ENCODE measurements at regions not wholly inside any gene's neighbourhood (a gene's known extent, or its start where the extent isn't known, plus 50 kb on each side); places are given as distances from the start of the nearest gene placed in this dataset.
"Not testable (repeated sequence)": the region's sequence is repeated elsewhere in the genome, so short reads cannot be mapped to it uniquely, and the experiment has no call there.

DNA sequence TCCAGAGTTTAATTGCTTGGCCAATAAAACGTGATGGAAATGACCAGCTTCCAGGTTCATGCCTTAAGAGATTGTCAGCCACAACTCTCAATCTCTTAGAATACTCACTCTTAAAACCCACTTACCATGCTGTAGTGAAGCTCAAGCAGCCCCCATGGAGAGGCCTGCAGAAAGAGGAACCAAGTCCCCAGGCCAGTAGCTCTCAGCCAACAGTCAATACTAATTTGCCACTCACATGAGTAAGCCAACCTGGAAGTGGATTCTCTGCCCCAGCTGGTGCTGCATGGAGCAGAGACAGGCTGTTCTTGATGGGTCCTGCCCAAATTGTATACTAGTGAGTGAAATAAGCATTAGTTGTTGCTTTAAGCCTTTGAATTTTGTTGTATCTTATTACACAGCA is 155.9 kb downstream of the OXSM start:
- DNase-seq (ENCODE audit: low read depth), result no peak

DNA sequence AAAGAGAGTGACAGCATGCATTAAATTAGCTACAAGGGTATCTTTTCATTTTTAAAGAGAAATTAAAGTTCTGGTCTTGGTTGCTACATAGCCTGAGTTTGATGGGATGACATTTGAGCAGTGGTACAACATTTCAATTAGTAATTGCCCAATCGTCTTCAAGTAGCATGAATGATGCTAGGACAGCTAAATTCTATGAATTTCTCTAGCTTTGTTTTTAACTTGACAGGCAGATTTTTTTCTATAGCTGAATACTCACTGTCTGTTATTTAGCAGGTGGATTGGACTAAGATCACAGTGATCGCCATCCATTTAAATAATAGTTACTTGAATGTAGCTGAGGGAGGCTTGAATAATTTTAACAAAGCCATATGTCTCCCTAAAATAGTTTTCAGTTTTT is 162.2 kb downstream of the OXSM start:
- DNase-seq (ENCODE audit: low read depth), result no peak

DNA sequence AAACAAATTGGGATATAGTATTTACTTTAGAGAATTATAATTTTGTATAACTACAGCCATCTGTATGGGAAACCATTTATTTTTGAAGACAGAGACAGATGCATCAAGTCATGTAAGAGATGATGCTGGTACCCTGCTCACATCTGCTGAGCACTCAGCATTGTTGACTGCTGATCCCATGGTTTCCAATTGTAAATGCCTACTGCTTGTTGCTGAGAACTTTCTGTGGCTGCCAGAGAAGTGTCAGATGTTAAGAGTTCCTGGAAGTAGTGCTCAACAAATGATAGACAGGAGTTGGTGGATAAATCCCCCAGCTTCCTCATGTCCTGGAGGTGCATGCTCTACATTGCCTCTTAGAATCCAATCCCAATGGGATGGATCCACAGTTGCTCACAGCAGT is 167.1 kb downstream of the OXSM start:
- no peak for DNase-seq (ENCODE audit: low read depth)

DNA sequence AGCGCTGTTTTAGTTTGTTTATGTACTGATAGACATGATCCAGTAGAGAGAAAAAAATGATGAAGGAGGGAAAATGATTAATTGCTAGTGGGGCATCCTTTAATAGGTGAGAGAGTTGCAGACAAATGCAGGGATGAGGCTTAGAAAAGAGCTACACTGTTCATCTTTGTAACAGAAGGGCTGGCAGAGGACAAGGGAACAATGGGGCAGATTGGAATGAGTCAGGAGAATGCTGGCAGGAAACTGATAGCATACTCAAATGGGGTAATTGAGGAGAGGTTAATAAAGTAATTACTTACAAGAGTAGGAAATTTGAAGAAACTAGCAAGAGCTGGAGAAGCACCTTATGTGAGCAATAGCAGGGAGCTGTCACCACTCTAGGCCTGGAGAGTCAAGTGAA is 170.9 kb downstream of the OXSM start:
- DNase-seq (ENCODE audit: low read depth), result no peak

DNA sequence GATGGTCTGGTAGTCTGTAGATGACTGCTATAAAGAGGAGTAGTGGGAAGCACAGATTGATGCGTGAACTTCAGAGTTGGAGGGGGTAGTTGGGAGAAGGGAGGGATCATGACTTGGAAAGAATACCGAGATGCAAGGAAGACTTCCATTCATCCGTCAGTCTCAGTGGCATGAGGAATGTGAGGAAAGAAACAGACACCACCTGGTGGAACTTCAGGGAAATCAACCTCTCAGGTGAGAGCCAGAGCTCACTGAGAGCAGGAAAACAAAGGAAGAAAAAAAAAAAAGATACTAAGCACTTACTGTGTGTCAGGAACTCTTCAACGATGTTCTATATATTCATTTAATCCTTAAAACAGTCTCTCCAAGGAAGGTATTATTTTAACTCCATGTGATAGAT is 172.4 kb downstream of the OXSM start:
- DNase-seq (ENCODE audit: low read depth), result no peak

DNA sequence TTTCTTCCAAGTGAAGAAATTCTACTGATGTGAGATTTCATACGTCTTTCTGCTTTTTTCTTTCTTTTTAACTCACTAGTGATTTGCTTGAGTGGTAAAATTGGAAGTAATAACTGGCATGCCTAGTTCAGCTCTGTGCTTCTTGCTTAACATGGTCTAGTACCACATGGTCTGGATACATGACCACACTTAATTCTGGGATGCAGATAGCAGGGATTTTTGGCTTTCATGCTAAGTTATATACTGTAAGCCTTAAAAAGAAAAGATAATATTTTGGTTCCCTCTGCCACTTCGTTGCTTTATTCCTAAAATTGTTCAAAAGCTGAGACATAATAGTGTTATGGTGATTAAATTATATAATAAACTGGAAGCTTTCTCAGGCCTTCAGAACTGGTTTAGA is 174.3 kb downstream of the OXSM start:
- no peak for DNase-seq (ENCODE audit: low read depth)

DNA sequence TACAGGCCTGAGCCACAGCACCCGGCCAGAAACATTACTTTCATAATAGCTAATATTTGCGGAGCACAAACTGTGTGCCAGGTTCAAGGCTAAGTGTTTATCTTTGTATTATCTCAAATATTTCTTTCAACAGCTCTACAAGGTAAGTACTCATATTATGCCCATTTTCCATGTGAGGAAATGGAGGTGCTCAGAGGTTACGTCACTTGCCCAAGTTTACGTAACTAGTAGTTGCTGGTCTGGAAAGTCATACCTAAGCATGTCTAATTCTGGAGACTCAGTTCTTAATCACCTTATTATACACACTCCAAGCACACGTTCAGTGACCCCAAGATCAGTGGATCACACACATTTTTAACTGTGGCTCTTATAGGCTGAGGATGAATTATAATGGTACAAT is 177.5 kb downstream of the OXSM start:
- DNase-seq (ENCODE audit: low read depth), result no peak

DNA sequence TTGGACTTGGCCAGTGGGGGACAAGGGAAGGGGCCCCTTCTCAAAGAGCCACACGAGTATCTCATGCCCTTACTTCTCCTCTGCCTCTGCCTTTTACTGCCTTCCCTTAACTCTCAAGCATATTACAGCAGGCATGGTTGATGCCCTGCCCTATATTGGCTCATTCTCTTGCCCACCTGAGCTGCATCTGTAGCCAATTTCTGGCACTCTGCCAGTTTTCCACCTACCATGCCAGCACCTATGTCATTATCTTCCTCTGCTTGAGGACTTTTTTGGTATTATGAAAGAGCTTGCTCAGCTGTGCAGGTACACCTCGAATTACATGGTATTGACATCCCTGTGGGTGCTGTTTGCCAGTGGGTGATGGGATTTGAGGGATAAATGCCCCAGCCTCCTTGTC is 181.8 kb downstream of the OXSM start:
- DNase-seq (ENCODE audit: low read depth), result no peak

DNA sequence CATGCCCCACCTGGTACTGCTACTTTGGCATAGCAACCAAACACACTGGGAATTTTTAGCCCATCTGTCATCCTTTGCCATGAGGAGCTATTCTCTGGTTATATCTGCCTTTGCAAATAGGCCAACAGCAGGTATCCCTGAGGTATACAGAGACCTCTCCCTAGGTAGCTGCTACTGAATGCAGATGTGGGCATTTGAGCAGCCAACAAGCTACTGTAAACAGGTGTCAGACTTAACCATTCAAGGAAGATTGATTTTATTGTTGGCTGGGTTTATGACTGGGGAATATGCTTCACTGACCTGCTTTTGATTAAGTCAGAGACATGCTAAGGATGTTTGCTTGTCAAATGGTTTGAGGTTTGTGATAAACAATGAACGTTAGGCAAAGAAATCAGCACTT is 183.2 kb downstream of the OXSM start:
- DNase-seq (ENCODE audit: low read depth), result no peak

DNA sequence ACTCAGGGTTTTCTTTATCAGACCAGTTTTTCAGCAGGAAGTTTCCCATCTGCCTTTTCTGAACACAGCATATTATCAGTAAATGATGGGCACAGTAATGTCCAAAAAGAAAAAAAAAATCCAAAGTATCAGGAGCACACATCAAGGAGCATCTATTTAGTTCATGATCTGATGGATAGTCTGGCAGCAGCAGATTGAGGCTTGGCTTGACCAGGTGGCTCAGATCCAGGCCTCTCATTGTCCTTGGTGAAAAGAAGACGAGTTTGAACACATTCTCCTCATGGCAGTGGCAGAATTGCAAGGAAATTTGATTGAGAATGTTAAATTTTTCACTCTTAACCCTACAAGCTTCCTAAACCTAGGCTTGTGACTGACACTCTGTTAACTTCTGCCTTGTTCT is 192.9 kb downstream of the OXSM start:
- no peak for DNase-seq (ENCODE audit: low read depth)

DNA sequence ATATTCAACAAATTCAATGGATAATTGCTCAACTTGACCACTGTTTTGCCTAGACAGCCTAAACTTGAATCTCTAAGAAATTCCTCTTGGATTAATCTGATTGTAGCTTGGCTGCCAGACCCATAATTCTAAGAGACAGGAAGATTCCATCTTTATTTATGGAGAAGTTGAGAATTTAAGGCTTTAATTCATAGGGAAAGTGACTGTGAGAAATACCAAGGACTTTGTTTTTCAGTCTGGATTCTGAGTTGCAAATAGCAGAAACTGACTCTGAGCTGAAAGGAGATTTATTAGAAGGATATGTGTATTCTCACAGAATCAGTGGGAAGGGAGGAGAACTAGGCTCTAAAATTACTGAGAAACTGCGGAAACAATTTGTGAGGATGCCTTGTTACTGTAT is 195.7 kb downstream of the OXSM start:
- no peak for DNase-seq (ENCODE audit: low read depth)

DNA sequence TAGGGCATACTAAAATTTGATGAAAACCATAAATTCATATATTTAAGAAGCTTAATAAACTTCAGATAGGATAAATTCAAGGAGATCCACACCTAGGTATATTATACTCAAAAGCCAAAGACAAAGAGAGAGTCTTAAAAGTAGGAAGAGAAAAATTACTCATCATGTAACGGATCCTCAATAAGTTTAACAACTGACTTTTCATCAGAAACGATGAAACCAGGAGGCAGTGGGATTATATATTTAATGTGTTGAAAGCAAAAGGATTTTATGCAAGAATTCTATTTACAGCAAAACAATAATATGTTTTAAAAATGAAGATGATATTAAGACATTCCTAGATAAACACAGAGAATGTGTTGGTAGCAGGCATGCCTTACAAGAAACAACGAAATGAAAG is 202.7 kb downstream of the OXSM start:
- no peak for DNase-seq (ENCODE audit: low read depth)

DNA sequence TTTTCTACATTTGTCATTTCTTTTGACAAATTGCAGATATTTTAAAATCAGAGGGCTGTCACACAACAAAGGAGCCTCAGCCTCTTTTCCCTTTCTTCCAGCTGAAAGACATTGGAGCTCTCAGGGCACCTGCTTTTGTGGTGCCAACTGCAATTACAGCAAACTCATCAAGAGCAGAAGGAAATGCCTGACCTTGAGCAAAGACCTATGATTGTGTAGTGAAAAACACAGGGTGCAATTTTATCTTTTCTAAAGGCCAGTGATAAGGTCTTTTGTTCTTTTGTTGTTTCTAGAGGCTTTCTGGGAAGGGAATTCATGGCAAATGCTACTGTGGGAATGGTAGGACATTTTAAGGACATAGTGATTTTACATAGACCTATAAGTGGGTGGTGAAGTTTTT is 214.3 kb downstream of the OXSM start:
- DNase-seq (ENCODE audit: low read depth), result no peak

DNA sequence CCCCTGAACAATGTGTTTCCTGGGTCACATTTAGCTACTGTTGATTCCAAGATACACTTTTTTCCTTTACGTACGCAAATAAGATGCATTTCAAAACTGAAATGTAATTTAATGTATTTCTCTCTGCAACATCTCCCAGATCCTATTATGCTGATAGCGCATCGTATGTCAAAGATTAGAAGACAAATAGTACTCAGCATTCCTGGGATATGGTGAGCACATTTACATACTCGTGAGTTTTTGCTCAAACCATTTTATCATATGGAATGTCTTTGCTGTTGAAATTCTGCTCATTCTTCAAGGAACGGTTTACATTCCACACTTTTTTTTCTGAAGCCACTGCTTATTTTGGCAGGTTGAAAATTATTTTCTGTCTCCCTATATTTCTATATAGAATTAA is 221.4 kb downstream of the OXSM start:
- DNase-seq (ENCODE audit: low read depth), result no peak

DNA sequence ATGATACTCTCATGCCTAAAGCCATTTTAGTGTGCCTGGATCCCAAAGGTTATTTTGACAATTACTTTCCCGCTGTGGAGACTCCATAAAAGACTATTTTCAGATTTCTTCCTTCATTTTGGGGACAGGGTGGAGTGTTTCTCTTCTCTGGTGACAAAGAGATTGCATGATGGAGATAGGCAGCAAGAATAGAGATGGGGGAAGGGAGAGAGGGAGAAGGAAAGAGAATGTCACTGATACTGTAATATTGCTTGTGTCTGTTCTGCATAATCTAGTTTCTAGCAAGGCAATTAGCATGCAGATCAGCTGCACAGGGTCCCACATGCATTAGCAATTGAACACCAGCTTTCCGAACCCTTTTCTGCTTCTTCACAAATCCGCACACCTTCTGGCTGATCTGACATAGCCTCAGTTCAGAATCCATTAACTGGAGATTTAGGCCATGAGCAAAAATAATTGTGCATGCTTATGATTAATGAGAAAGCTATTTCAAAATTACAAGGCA is 222.4 kb downstream of the OXSM start:
- no peak for DNase-seq (ENCODE audit: low read depth)

DNA sequence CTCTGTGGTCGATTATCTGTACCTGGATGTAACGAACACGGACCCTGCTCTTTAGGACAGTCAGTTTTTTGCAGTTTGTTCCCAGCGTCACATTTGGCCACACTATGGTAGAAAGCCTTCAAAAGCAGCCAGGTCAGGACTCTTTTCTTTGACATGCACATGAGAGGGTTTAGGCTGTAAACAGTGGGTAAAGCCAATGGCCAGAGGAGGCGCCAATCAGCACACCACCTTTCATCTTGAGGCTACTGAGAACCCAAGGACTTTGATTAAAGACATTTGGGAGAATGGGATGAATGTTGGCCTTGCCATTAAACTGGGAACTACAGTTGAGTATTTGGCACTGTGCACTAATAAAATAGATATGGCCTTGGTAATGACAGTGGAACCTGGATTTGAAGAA is 225.9 kb downstream of the OXSM start:
- DNase-seq (ENCODE audit: low read depth), result no peak

DNA sequence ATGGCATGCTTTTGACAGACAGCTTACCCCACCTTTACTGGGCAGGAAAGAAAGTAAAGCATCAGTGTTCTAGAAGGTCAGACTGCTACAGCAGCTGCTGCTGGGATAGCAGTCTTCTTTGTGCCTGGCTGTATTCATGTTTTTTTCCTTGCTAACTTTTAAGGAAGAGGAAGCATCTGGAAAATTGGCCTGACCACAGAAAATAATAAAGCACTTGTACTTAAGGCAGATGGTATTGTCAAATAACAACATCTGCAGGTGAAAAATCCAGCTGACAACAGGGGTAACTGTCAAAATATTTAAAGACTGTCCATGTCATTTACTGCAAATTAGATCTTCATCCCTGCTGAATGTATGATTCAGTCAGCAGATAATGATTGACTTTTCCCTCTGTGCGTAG is 229.0 kb downstream of the OXSM start:
- no peak for DNase-seq (ENCODE audit: low read depth)

DNA sequence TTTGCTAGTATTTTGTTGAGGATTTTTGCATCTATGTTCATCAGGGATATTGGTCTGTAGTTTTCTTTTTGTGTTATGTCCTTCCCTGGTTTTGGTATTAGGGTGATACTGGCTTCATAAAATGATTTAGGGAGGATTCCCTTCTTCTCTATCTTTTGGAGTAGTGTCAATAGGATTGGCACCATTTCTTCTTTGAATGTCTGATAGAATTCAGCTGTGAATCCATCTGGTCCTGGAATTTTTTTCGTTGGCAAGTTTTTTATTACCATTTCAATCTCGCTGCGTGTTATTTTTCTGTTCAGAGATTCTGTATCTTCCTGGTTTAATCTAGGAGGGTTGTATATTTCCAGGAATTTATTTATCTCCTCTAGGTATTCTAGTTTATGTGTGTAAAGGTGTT is 234.3 kb downstream of the OXSM start:
- not testable (repeated sequence) for DNase-seq (ENCODE audit: low read depth)

DNA sequence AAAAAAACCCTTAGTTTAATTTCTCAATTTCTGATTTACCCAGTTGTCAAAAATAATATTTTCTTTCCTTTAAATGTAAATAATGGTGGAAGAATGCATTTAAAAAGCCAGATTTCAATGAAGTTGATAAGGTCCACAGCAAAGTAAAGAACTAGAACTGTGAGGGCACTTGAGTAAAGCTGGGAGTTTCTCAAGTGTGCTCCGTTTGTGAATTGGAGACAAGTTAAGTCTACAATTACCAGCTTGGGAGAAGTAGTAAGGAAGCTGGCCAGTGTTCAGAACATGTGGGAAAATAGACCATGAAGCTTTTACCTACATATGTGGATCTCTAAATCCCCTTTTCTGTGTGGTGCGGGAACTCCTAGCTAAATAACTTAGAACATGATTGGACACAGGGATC is 239.4 kb downstream of the OXSM start:
- no peak for DNase-seq (ENCODE audit: low read depth)

DNA sequence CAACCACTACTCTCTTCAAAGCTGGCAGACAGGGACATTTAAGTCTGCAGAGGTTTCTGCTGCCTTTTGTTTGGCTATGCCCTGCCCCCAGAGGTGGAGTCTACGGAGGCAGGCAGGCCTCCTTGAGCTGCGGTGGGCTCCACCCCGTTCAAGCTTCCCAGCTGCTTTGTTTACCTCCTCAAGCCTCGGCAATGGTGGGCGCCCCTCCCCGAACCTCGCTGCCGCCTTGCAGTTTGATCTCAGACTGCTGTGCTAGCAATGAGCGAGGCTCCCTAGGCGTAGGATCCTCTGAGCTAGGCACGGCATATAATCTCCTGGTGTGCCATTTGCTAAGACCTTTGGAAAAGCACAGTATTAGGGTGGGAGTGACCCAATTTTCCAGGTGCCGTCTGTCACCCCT is 252.2 kb downstream of the OXSM start:
- not testable (repeated sequence) for DNase-seq (ENCODE audit: low read depth)

DNA sequence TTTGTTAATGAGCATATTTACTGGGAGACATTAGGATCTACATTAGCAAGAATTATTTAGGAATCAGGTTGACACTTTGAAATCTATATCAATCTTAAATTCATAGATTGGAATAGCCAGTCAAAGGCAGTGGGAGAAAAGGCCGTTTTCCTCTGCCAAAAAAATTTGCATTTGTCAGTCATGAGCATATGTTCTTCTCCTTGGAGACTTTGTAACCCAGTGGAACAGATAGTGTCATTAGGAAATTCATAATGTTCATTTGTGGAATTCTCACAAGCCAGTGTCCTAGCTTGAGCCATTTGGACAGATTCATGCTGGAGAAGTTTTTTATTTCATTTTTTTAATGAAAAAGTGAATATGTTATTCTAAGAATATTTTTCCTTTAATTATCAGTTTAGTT is 260.1 kb downstream of the OXSM start:
- DNase-seq (ENCODE audit: low read depth), result no peak

DNA sequence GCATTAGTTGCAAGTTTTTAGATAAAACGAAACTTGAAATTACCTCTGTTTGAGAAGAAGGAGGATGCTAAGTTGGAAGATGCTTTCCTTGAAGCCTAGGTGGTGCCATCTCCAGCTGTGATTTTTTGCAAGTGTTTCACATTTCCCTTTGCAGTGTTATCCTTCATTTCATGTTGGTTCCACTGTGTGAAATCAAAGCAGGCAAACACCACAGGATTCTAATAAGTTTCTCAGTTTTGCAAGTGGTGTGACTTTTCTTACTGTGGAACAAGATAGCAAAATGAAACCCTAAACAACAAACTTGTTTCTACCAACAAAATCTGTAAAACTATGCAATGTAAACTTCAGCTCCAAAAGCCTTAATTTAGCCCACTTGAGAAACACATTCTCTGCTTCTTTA is 260.9 kb downstream of the OXSM start:
- DNase-seq (ENCODE audit: low read depth), result no peak

DNA sequence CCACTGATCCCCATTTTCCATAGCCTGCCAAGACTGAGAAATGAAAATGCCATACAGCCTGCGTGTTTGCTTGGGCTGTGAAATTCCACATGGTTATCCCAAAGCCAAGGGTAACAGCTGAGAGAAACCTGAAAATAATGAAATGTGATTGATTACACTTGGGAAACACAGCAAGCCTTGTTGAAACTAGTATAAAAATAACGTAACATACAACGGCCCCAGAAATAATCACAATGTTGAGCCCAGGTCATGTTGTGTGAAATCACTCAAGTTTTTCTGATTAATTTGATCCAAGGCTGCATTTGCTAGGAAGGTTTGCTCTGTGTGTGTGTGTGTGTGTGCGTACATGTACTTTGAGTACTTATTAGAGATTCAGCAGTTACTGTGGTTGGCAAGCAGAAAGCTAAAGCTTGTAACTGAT is 269.0 kb downstream of the OXSM start:
- no peak for DNase-seq (ENCODE audit: low read depth)

DNA sequence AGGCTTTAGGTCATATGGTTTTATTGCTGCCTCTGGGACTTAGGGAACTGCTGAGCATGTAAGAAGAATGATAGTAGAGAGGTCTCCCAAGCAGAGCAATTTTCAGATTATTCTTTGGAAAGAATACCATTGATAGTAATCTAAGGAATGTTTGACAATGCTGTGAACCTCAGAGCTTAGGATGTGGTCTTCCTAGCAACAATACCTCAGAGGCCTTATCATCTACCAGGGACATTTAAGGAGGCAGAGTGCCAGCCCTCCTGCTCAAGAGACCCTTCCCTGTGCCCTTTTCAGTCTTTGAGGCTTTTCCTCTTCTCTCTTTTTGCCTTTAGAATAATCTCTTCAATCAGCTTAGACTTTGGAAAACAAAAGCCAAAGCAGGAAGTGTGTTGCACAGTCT is 272.1 kb downstream of the OXSM start:
- no peak for DNase-seq (ENCODE audit: low read depth)

DNA sequence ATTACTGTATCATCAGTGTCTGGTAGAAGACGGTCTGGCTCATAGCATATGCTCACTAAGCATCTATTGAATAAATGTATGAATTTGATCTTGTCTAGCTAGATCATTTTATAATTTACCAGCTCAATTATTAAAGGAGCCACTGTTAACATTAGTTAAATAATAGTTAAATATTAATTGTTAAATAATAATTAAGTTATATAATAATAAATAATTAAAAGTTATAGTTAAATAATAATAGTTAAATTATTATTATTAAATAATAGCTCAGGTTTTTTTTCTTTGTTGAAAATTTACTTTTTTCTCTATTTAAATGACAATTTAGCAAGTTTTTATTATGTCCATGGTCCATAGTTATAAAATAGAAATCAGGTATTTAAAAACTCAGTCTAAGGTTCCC is 274.4 kb downstream of the OXSM start:
- DNase-seq (ENCODE audit: low read depth), result no peak
